IMR-90 (cell line): ENCODE measurements at regions not wholly inside any gene's neighbourhood (a gene's known extent, or its start where the extent isn't known, plus 50 kb on each side); places are given as distances from the start of the nearest gene placed in this dataset.

ENCODE experiments used
- ATAC-seq: fragments of 200-7000 bp; cut with Tn5 transposase; 2 replicates; pipeline ENCODE4 v1.9.1; 2020; ENCODE audit warnings: low read depth, mild to moderate bottlenecking, moderate library complexity
- BruUV-seq: library from RNA; stranded (reverse); fragments of 400-500 nt; replicated peaks from 2 replicates; lab custom pipeline; 2021; lab: Mats Ljungman, UMichigan
- CTCF ChIA-PET: fragments of 300-600 bp; formaldehyde crosslinking; extraction: SDS; loops from one replicate; lab custom pipeline; 2021; ENCODE audit warnings: antibody characterized with exemption; lab: Yijun Ruan, JAX
- POLR2A ChIA-PET: fragments of 300-600 bp; sonication (Branson Sonifier 250); formaldehyde crosslinking; loops from one replicate; lab custom pipeline; 2022; ENCODE audit warnings: antibody characterized with exemption; ENCODE audit not compliant: unreplicated experiment; lab: Charles Lee
- DNase-seq: peaks from one replicate; pipeline ENCODE4 v3.0.0; 2013
- H2AFZ ChIP-seq: replicated peaks from 2 replicates; pipeline ENCODE3; 2013; ENCODE audit warnings: low read length, mild to moderate bottlenecking; ENCODE audit not compliant: poor library complexity
- H2AK5ac ChIP-seq: 2 replicates; pipeline ENCODE4 v1.6.1; 2013; ENCODE audit warnings: low read depth, low read length, inconsistent platforms
- H2AK9ac ChIP-seq: replicated peaks from 2 replicates; pipeline ENCODE3; 2013; ENCODE audit warnings: mild to moderate bottlenecking, low read depth, low read length, moderate library complexity; ENCODE audit not compliant: poor library complexity
- H2BK120ac ChIP-seq: 2 replicates; pipeline ENCODE4 v1.6.1; 2013; ENCODE audit warnings: low read depth, low read length, inconsistent platforms
- H2BK15ac ChIP-seq: 3 replicates; pipeline ENCODE4 v1.6.1; 2013; ENCODE audit warnings: low read depth, low read length, inconsistent platforms
- H2BK20ac ChIP-seq: 2 replicates; pipeline ENCODE4 v1.6.1; 2013; ENCODE audit warnings: low read depth, mild to moderate bottlenecking, inconsistent platforms, low read length, moderate library complexity
- H2BK5ac ChIP-seq: 2 replicates; pipeline ENCODE4 v1.6.1; 2013; ENCODE audit warnings: mild to moderate bottlenecking, low read depth, low read length, inconsistent platforms; ENCODE audit not compliant: poor library complexity, severe bottlenecking
- H3K14ac ChIP-seq: replicated peaks from 2 replicates; pipeline ENCODE4 v1.6.1; 2013; ENCODE audit warnings: low read depth, low read length, inconsistent platforms
- H3K18ac ChIP-seq: 2 replicates; pipeline ENCODE4 v1.6.1; 2013; ENCODE audit warnings: low read depth, low read length, control low read depth
- H3K23ac ChIP-seq: 2 replicates; pipeline ENCODE4 v1.6.1; 2013; ENCODE audit warnings: low read depth, low read length, inconsistent platforms
- H3K27ac ChIP-seq: 2 replicates; pipeline ENCODE4 v1.5.1; 2013; ENCODE audit warnings: mild to moderate bottlenecking, control low read depth, low read length; ENCODE audit not compliant: insufficient read depth
- H3K27me3 ChIP-seq: 2 replicates; pipeline ENCODE4 v1.6.1; 2013; ENCODE audit warnings: low read length; ENCODE audit not compliant: control insufficient read depth, insufficient read depth
- H3K36me3 ChIP-seq: 2 replicates; pipeline ENCODE4 v1.6.1; 2013; ENCODE audit warnings: low read length, mixed read lengths; ENCODE audit not compliant: control insufficient read depth, insufficient read depth
- H3K4ac ChIP-seq: 2 replicates; pipeline ENCODE4 v1.6.1; 2013; ENCODE audit warnings: low read depth, low read length, inconsistent platforms
- H3K4me1 ChIP-seq: 2 replicates; pipeline ENCODE4 v1.6.1; 2013; ENCODE audit warnings: low read length, mixed read lengths; ENCODE audit not compliant: control insufficient read depth, insufficient read depth
- H3K4me2 ChIP-seq: 2 replicates; pipeline ENCODE4 v1.6.1; 2013; ENCODE audit warnings: low read depth, mild to moderate bottlenecking, control low read depth, low read length, moderate library complexity
- H3K4me3 ChIP-seq: 2 replicates; pipeline ENCODE4 v1.5.1; 2013; ENCODE audit warnings: low read depth, mild to moderate bottlenecking, control low read depth, low read length, moderate library complexity; ENCODE audit not compliant: insufficient read depth
- H3K56ac ChIP-seq: 2 replicates; pipeline ENCODE4 v1.6.1; 2013; ENCODE audit warnings: low read length, inconsistent platforms; ENCODE audit not compliant: insufficient read depth; ENCODE audit errors: extremely low read depth
- H3K79me1 ChIP-seq, 2 experiments: 2 replicates each; pipeline ENCODE4 v1.6.1; 2013; ENCODE audit warnings: low read length in 2 of 2, inconsistent platforms in 1 of 2, low read depth in 1 of 2
- H3K9ac ChIP-seq: 2 replicates; pipeline ENCODE4 v1.6.1; 2013; ENCODE audit warnings: low read depth, low read length, control low read depth
- H3K9me1 ChIP-seq: 2 replicates; pipeline ENCODE4 v1.6.1; 2013; ENCODE audit warnings: low read length, inconsistent platforms; ENCODE audit not compliant: insufficient read depth
- H3K9me3 ChIP-seq: 2 replicates; pipeline ENCODE4 v1.6.1; 2013; ENCODE audit warnings: low read length; ENCODE audit not compliant: control insufficient read depth, insufficient read depth
- H4K20me1 ChIP-seq: 2 replicates; pipeline ENCODE4 v1.6.1; 2013; ENCODE audit warnings: low read length, inconsistent platforms; ENCODE audit not compliant: insufficient read depth
- H4K5ac ChIP-seq: 2 replicates; pipeline ENCODE4 v1.6.1; 2013; ENCODE audit warnings: mild to moderate bottlenecking, low read depth, low read length, control low read depth
- H4K8ac ChIP-seq, 2 experiments: 2 replicates each; pipeline ENCODE4 v1.6.1; 2013; ENCODE audit warnings: low read depth in 2 of 2, low read length in 2 of 2, control low read depth in 1 of 2, inconsistent platforms in 1 of 2
- H4K91ac ChIP-seq: 2 replicates; pipeline ENCODE4 v1.6.1; 2013; ENCODE audit warnings: low read depth, low read length, inconsistent platforms; ENCODE audit not compliant: insufficient read depth
- MAFK ChIP-seq: IDR thresholded peaks from 2 replicates; pipeline ENCODE4 v1.6.1; 2012; ENCODE audit warnings: low read depth, low read length, improper control_type of control experiment
- NFE2L2 ChIP-seq: fragments of 150-350 bp; IDR thresholded peaks from 2 replicates; pipeline ENCODE4 v1.6.1; 2016; ENCODE audit warnings: low read depth, mild to moderate bottlenecking, low read length
- POLR2A ChIP-seq: IDR thresholded peaks from 2 replicates; pipeline ENCODE4 v1.6.1; 2012; ENCODE audit warnings: mild to moderate bottlenecking, low read depth, low read length
- RCOR1 ChIP-seq: IDR thresholded peaks from 2 replicates; pipeline ENCODE4 v1.6.1; 2012; ENCODE audit warnings: mild to moderate bottlenecking, low read length, improper control_type of control experiment; ENCODE audit not compliant: insufficient replicate concordance
- WGBS, 2 experiments: methylation state at CpG; one replicate each; pipeline versions ENCODE4 v1.1.5 to v1.1.7; 2013; ENCODE audit warnings: missing lambda C conversion rate in 2 of 2; ENCODE audit not compliant: insufficient read length in 1 of 2; ENCODE audit errors: extremely low coverage in 2 of 2; 5-methylcytosine and 5-hydroxymethylcytosine counted together
- dilution Hi-C: fragments of 300-500 bp; cut with HindIII; formaldehyde crosslinking; loops from one replicate; pipeline ENCODE4 v1.14.3; 2018; ENCODE audit warnings: low sequenced_read_pairs; ENCODE audit not compliant: unreplicated experiment
- in situ Hi-C: fragments of 300-500 bp; cut with MboI; formaldehyde crosslinking; loops from 3 replicates; pipeline ENCODE4 v1.14.3; 2019; ENCODE audit warnings: low sequenced_read_pairs, inconsistent platforms, mixed read lengths
- intact Hi-C: fragments of 100-400 bp; cut with micrococcal nuclease; formaldehyde crosslinking; loops from 2 replicates; pipeline ENCODE4 v1.10.0; 2022

- Histone ChIP-seq H4K5ac (no peak overlapping the region), H4K8ac (no peak overlapping the region), H3K23ac (no peak overlapping the region), H3K27me3 (no peaks in the 10 kb centered on the region), H3K4me3 (no peak overlapping the region), H3K4ac (no peak overlapping the region), H3K14ac (no peak overlapping the region), H2BK20ac (no peak overlapping the region), H2BK15ac (no peak overlapping the region), H2AFZ (no peak overlapping the region), H3K56ac (no peak overlapping the region), H3K36me3 (no peaks in the 10 kb centered on the region), H3K4me1 (no peaks in the 10 kb centered on the region), H3K79me1 (no peaks in the 10 kb centered on the region), H2AK9ac (no peak overlapping the region), H3K9me1 (no peaks in the 10 kb centered on the region), H2BK5ac (no peak overlapping the region), H3K4me2 (no peak overlapping the region), H4K20me1 (no peaks in the 10 kb centered on the region), H3K9me3 (peaks cover 18% of the 10 kb centered on the region), H2BK120ac (no peak overlapping the region), H2AK5ac (no peak overlapping the region), H3K27ac (no peak overlapping the region), H3K18ac (no peak overlapping the region), H4K91ac (no peak overlapping the region), H3K9ac (no peak overlapping the region)
- ChIA-PET CTCF (no interaction called here), POLR2A (no interaction called here)
- dilution Hi-C loops, result no loop called here
- ATAC-seq (no peak), DNase-seq (no peak)
- intact Hi-C loops, result no loop called here
- BruUV-seq, result no TSS peak
- WGBS, 2 experiments, result no CpG with 5 or more reads among the region's 1 CpG
- in situ Hi-C loops, result no loop called here
- TF ChIP-seq MAFK (no peak), POLR2A (no peak), NFE2L2 (no peak), RCOR1 (no peak)
These were observed 332.6 kb upstream of the TMEM132C start for GRCh38 chr12:127934409-127934808.
